Ovary (tissue), 7 donors: ENCODE measurements at regions not wholly inside any gene's neighbourhood (a gene's known extent, or its start where the extent isn't known, plus 50 kb on each side); places are given as distances from the start of the nearest gene placed in this dataset.
"Not testable (repeated sequence)": the region's sequence is repeated elsewhere in the genome, so short reads cannot be mapped to it uniquely, and the experiment has no call there.

Experiments used
- DNase-seq, 5 donors: peaks; one replicate each; pipeline ENCODE4 v3.0.0-alpha.2; 2019 to 2020
- H3K27ac ChIP-seq, 2 donors: fragments of 200-600 bp; one replicate each; pipeline versions ENCODE4 v1.5.1 to v1.8.0; 2019 to 2022
- H3K27me3 ChIP-seq: fragments of 200-600 bp; one replicate; pipeline ENCODE4 v1.8.0; 2022
- H3K36me3 ChIP-seq: fragments of 200-600 bp; sonication (generic); one replicate; pipeline ENCODE4 v1.5.1; 2019
- H3K4me1 ChIP-seq: one replicate; pipeline ENCODE4 v1.8.1; 2013; ENCODE audit warnings: mild to moderate bottlenecking, moderate library complexity; ENCODE audit not compliant: insufficient read depth
- H3K4me3 ChIP-seq: fragments of 200-600 bp; sonication (generic); one replicate; pipeline ENCODE4 v1.5.1; 2017
- H3K9me3 ChIP-seq, 2 donors: fragments of 200-600 bp in 1 of 2; sonication (generic) in 1 of 2; one replicate each; pipeline versions ENCODE4 v1.5.1 to v1.8.1; 2013 to 2019; ENCODE audit warnings: mild to moderate bottlenecking in 1 of 2, moderate library complexity in 1 of 2
- EP300 ChIP-seq: sonication (generic); formaldehyde crosslinking; IDR thresholded peaks from one replicate; pipeline ENCODE4 v1.6.1; 2017; ENCODE audit warnings: antibody characterized with exemption
- POLR2A ChIP-seq: fragments of 450-650 bp; IDR thresholded peaks from one replicate; pipeline ENCODE4 v1.6.1; 2017; ENCODE audit warnings: antibody characterized with exemption, mild to moderate bottlenecking, moderate library complexity
- WGBS, 3 donors: extraction: QIAGEN DNeasy Blood & Tissue Kit in 1 of 3; methylation state at CpG; one replicate each; pipeline versions ENCODE4 v1.1.5 to v1.1.7; 2013 to 2017; 5-methylcytosine and 5-hydroxymethylcytosine counted together
- intact Hi-C, 4 donors: fragments of 100-400 bp; cut with DNase I; formaldehyde crosslinking; loops; one replicate each; pipeline versions ENCODE4 v1.11.0 to v1.15.1; 2022 to 2023
- TF ChIP-seq, protein P1 (sequence below), 3 donors: fragments of 450-650 bp in 2 of 3; fragments of 200-600 bp in 1 of 3; IDR thresholded peaks; one replicate each; pipeline versions ENCODE4 v1.5.1 to v1.8.0; 2016 to 2022; ENCODE audit warnings: antibody characterized with exemption in 3 of 3, mild to moderate bottlenecking in 1 of 3
- donor health status: DM: no; HTN: no; CAD: no; lungs with moderate emphysema.
- donor health status: DM: no; HTN: no; CAD: no.
- donor health status: Bipolar disorder and iron deficiency.
- donor health status: DM: no; HTN: no; CAD: no.
- donor health status: DM: yes; HTN: yes; CAD: no.

DNA sequence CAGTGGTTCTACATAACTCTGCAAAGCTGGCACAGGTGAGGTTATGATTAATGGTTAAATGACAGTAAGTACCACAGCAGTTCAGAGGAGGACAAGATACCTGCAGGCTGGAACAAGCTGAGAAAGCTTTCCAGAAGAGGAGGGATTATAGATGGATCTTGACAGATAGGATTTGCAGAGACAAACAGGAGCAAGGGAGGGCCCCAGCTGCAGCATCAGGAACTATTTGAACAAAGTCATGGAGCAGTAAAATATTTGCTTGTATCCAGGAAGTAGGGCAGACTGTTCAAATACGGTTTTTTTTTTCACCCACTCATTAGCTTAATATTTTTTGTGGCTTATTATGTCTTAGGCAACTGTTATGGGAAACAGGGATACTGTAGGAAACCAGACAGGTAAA is 144.4 kb upstream of the MAN1A1 start:
- Histone ChIP-seq H3K36me3 (no peaks in the 10 kb centered on the region), H3K4me1 (no peaks in the 10 kb centered on the region), H3K27me3 (no peaks in the 10 kb centered on the region), H3K27ac (no peak overlapping the region), H3K9me3 (no peaks in the 10 kb centered on the region), H3K4me3 (no peak overlapping the region)
- no peak for DNase-seq
- TF ChIP-seq POLR2A (no peak), EP300 (no peak)
- TF ChIP-seq, protein P1, sequence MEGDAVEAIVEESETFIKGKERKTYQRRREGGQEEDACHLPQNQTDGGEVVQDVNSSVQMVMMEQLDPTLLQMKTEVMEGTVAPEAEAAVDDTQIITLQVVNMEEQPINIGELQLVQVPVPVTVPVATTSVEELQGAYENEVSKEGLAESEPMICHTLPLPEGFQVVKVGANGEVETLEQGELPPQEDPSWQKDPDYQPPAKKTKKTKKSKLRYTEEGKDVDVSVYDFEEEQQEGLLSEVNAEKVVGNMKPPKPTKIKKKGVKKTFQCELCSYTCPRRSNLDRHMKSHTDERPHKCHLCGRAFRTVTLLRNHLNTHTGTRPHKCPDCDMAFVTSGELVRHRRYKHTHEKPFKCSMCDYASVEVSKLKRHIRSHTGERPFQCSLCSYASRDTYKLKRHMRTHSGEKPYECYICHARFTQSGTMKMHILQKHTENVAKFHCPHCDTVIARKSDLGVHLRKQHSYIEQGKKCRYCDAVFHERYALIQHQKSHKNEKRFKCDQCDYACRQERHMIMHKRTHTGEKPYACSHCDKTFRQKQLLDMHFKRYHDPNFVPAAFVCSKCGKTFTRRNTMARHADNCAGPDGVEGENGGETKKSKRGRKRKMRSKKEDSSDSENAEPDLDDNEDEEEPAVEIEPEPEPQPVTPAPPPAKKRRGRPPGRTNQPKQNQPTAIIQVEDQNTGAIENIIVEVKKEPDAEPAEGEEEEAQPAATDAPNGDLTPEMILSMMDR (IDR thresholded peaks at IDR 0.05), result no peak
- intact Hi-C loops, result no loop called here
- 11 to 15% (median 12%) methylated on average over 1 of the region's 1 CpG for WGBS, 3 donors

DNA sequence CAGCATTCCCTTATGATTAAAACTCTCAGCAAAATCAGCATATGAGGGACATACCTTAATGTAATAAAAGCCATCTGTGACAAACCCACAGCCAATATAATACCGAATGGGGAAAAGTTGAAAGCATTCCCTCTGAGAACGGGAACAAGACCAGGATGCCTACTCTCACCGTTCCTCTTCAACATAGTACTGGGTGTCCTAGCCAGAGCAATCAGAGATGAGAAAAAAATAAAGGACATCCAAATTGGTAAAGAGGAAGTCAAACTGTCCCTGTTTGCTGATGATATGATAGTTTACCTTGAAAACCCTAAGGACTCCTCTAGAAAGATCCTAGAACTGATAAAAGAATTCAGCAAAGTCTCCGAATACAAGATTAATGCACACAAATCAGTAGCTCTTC is 141.6 kb upstream of the MAN1A1 start:
- DNase-seq, H3K4me3 ChIP-seq, H3K27ac ChIP-seq, H3K36me3 ChIP-seq, intact Hi-C loops, H3K4me1 ChIP-seq, H3K9me3 ChIP-seq, H3K27me3 ChIP-seq: not testable (repeated sequence)
- WGBS, 3 donors, result 93 to 98% (median 94%) methylated on average over 4 of the region's 4 CpGs

DNA sequence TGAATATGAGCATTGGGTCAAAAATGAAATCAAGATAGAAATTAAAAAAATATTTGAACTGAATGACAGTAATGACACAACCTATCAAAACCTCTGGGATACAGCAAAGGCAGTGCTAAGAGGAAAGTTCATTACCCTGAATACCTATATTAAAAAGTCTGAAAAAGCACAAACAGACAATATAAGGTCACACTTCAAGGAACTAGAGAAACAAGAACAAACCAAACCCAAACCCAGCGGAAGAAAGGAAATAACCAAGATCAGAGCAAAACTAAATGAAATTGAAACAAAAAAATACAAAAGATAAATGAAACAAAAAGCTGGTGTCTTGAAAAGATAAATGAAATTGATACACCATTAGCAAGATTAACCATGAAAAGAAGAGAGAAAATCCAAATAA is 140.5 kb upstream of the MAN1A1 start:
- WGBS, 3 donors, result 89 to 100% (median 97%) methylated on average over 1 of the region's 1 CpG
- H3K4me1 ChIP-seq, H3K27ac ChIP-seq, H3K27me3 ChIP-seq, DNase-seq, H3K9me3 ChIP-seq, H3K36me3 ChIP-seq, H3K4me3 ChIP-seq, intact Hi-C loops: not testable (repeated sequence)

DNA sequence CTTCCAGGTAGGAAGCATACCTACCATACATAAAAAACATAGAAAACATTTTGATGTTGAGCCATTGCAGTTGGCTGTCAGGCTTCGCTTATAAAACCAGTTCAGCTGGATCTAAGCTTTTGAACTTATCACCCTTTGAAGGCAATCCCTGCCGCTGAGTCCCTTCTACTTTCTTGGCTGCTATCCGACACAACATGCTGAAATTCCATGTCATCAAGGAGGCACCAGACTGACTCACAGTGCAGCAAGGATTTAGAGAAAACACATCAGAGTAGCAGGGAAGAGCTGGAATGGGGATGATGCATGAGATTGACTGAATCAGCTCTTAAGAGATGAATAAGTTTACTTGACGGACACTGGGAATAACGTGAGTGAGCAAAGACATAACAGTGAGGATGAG is 135.0 kb upstream of the MAN1A1 start:
- H3K4me3 ChIP-seq, result no peak overlapping the region
- no peaks in the 10 kb centered on the region for H3K27me3 ChIP-seq
- H3K4me1 ChIP-seq, result no peaks in the 10 kb centered on the region
- no peak for DNase-seq
- 73 to 81% (median 74%) methylated on average over 5 of the region's 5 CpGs for WGBS, 3 donors
- H3K9me3 ChIP-seq, result no peaks in the 10 kb centered on the region
- H3K36me3 ChIP-seq, result no peaks in the 10 kb centered on the region
- H3K27ac ChIP-seq, result no peak overlapping the region
- TF ChIP-seq EP300 (no peak), POLR2A (no peak)
- TF ChIP-seq, protein P1 (IDR thresholded peaks at IDR 0.05), result no peak
- intact Hi-C loops, result no loop called here

DNA sequence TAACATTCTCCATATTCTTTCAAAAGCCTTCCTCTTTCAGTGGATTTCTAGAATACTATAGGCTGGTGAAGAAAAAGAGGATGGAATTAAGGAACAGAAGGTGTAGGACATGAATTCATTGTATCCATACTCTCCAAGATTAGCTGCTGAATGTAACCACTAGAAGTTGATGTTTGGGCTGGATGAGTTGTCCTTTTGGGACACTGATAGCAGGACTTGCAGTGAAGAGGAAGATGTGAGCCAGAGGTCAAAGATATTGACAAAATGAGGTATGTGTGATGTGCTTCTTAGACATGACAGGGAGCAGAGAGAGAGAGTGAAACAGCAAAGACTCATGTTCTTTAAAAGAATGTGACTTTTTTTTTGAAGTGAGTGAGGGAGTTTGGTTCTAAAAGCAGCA is 134.3 kb upstream of the MAN1A1 start:
- H3K9me3 ChIP-seq, result no peaks in the 10 kb centered on the region
- TF ChIP-seq EP300 (no peak), POLR2A (no peak)
- TF ChIP-seq, protein P1 (IDR thresholded peaks at IDR 0.05), result no peak
- intact Hi-C loops, result no loop called here
- no peak for DNase-seq
- no peaks in the 10 kb centered on the region for H3K27me3 ChIP-seq
- H3K36me3 ChIP-seq, result no peaks in the 10 kb centered on the region
- no peak overlapping the region for H3K4me3 ChIP-seq
- no peak overlapping the region for H3K27ac ChIP-seq
- no peaks in the 10 kb centered on the region for H3K4me1 ChIP-seq

DNA sequence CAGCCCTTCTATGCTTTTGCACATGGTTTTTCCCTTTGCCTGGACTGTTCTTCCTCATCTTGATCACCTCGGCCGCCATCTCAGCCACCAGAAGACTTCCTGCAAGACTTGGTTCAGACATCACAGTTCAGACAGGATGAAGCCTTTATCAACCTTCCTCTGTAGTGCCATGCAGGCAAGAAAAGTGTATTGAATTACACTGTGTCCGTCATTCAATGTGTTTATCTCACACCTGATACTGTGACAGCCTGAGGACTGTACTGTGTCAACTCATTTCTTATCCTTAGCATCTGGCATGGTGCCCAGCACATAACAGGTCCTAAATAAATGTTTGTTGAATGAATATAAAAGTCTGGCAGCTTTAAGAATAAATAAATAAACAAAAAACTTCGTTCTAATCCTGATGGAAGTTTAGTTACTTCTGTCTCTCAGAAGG is 133.3 kb upstream of the MAN1A1 start:
- 92 to 93% (median 93%) methylated on average over 4 of the region's 4 CpGs for WGBS, 3 donors
- intact Hi-C loops, result no loop called here
- TF ChIP-seq EP300 (no peak), POLR2A (no peak)
- TF ChIP-seq, protein P1 (IDR thresholded peaks at IDR 0.05), result no peak

More for the DNA sequence above, 133.3 kb upstream of the MAN1A1 start:
- Histone ChIP-seq H3K27me3 (no peaks in the 10 kb centered on the region), H3K4me3 (no peak overlapping the region), H3K36me3 (no peaks in the 10 kb centered on the region), H3K27ac (no peak overlapping the region), H3K4me1 (no peaks in the 10 kb centered on the region), H3K9me3 (no peaks in the 10 kb centered on the region)
- DNase-seq, result no peak
